22Rv1 (cell line): ENCODE measurements at regions not wholly inside any gene's neighbourhood (a gene's known extent, or its start where the extent isn't known, plus 50 kb on each side); places are given as distances from the start of the nearest gene placed in this dataset.
A peak's percentile ranks its signal among the peaks of the same experiment; 100 is the strongest.

Source experiments
- H3K27ac ChIP-seq: fragments of 450-650 bp; 2 replicates; pipeline ENCODE4 v1.5.1; 2017
- CTCF ChIP-seq: fragments of 450-650 bp; IDR thresholded peaks from 2 replicates; pipeline ENCODE4 v1.5.1; 2017; ENCODE audit warnings: mild to moderate bottlenecking
- ZFX ChIP-seq: fragments of 450-650 bp; IDR thresholded peaks from 2 replicates; pipeline ENCODE4 v1.6.1; 2017; ENCODE audit warnings: antibody characterized with exemption, borderline replicate concordance

DNA sequence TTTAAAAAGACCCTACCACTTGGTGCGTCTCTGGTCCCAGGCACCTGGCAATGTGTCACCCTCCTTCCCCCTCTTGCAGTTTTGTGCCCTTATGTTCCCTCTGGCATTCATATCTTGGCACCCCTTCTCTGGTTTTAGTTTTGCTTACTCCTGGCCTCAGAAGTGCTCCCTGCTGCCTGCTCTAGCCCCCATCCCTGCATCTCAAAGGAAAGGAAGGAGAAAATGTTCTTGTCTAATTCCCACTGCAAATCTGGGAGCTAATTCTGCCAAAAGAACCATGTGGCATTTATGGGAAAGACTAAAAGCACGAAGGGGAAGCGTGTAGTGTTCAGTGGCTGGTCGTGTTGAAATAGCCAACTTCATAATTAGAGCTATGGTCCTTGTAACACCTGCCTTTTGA lies 340.1 kb upstream of the RPS6KA3 start:
- TF ChIP-seq CTCF (no peak), ZFX (no peak)
- no peak overlapping the region for H3K27ac ChIP-seq

DNA sequence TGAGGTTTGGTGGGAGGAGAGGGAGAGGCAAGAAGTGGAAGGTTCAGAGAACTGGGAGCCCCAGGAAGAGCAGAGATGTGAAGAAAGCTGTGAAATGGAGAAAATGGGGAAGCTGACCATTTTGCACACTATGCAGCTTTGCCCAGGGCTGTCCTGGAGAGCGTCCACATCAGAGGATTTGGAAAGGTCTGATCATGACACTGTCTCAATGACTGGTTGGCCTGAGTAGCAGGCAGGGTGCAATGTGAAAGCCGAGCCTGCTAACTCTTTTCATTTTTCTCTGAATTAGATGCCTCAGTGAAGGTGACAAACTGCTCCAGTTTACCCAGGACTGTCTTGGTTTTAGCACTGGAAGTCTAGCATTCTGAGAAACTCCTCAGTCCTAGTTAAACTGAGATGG lies 330.1 kb upstream of the RPS6KA3 start:
- TF ChIP-seq ZFX (no peak), CTCF (no peak)
- H3K27ac ChIP-seq = no peak overlapping the region

- no peak overlapping the region for H3K27ac ChIP-seq
- no peak for TF ChIP-seq ZFX
- no peak for TF ChIP-seq CTCF
Measured at GRCh38 chrX:20595928-20596575, 329.3 kb upstream of the RPS6KA3 start.

GRCh38 chrX:20594985-20595384 lies 328.3 kb upstream of the RPS6KA3 start:
- no peak overlapping the region for H3K27ac ChIP-seq
- no peak for TF ChIP-seq ZFX
- peak; percentile 24 for TF ChIP-seq CTCF

- H3K27ac ChIP-seq = no peak overlapping the region
- TF ChIP-seq ZFX (no peak), CTCF (no peak)
Measured at GRCh38 chrX:20593836-20594235, 327.1 kb upstream of the RPS6KA3 start.

DNA sequence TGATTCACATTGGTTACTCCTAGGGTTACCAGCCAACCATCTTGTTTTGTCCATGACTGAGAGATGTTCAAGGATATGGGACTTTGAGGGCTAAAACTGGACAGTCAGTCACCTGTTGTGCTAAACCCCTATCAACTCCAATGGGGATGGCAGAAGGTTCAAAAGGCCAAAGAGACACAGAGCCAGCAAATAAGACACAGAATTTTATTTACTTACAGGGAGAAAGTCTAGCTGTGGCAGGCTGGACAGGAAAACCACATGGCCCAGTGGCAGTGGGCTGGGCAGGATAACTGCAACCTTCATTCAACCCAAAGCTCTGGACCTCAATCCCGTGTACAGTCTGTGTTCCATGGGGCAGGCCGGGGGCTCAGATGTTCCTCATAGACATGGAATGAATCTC lies 326.7 kb upstream of the RPS6KA3 start:
- no peak overlapping the region for H3K27ac ChIP-seq
- no peak for TF ChIP-seq CTCF
- TF ChIP-seq ZFX = no peak

GRCh38 chrX:20591246-20591645 lies 324.5 kb upstream of the RPS6KA3 start:
- TF ChIP-seq CTCF (no peak), ZFX (no peak)
- H3K27ac ChIP-seq = no peak overlapping the region
